GM23248 (cell line): ENCODE measurements at regions not wholly inside any gene's neighbourhood (a gene's known extent, or its start where the extent isn't known, plus 50 kb on each side); places are given as distances from the start of the nearest gene placed in this dataset.

Experiments used
- DNase-seq: peaks from one replicate; pipeline ENCODE4 v3.0.0-alpha.2; 2015
- H2AFZ ChIP-seq: fragments of 200-600 bp; sonication (generic); 2 replicates; pipeline ENCODE4 v1.6.1; 2016; ENCODE audit warnings: antibody characterized with exemption
- H3F3A ChIP-seq: fragments of 200-600 bp; sonication (generic); 2 replicates; pipeline ENCODE4 v1.6.1; 2016; ENCODE audit warnings: mild to moderate bottlenecking, antibody characterized with exemption, mixed run types; ENCODE audit not compliant: insufficient read depth
- H3K27ac ChIP-seq: fragments of 200-600 bp; sonication (generic); 2 replicates; pipeline ENCODE4 v1.5.1; 2016; ENCODE audit warnings: mild to moderate bottlenecking
- H3K27me3 ChIP-seq: fragments of 200-600 bp; sonication (generic); replicated peaks from 2 replicates; pipeline ENCODE4 v1.6.1; 2016; ENCODE audit warnings: mild to moderate bottlenecking; ENCODE audit not compliant: insufficient read depth
- H3K36me3 ChIP-seq: fragments of 200-600 bp; sonication (generic); 2 replicates; pipeline ENCODE4 v1.6.1; 2016; ENCODE audit warnings: low read depth, mild to moderate bottlenecking
- H3K4me1 ChIP-seq: fragments of 200-600 bp; sonication (generic); 2 replicates; pipeline ENCODE4 v1.6.1; 2016; ENCODE audit warnings: mild to moderate bottlenecking; ENCODE audit not compliant: insufficient read depth
- H3K4me2 ChIP-seq: fragments of 200-600 bp; sonication (generic); one replicate; pipeline ENCODE4 v1.6.1; 2016; ENCODE audit warnings: mild to moderate bottlenecking; ENCODE audit not compliant: unreplicated experiment
- H3K4me3 ChIP-seq: fragments of 200-600 bp; sonication (generic); 2 replicates; pipeline ENCODE4 v1.5.1; 2016; ENCODE audit warnings: mild to moderate bottlenecking
- H3K79me2 ChIP-seq: fragments of 200-600 bp; sonication (generic); 2 replicates; pipeline ENCODE4 v1.6.1; 2016; ENCODE audit warnings: mild to moderate bottlenecking; ENCODE audit not compliant: insufficient read depth
- H3K9ac ChIP-seq: fragments of 200-600 bp; sonication (generic); 2 replicates; pipeline ENCODE4 v1.6.1; 2016; ENCODE audit warnings: mild to moderate bottlenecking
- H3K9me2 ChIP-seq: fragments of 200-600 bp; sonication (generic); 2 replicates; pipeline ENCODE4 v1.6.1; 2016; ENCODE audit warnings: mixed run types, mild to moderate bottlenecking, moderate library complexity; ENCODE audit not compliant: insufficient read depth
- H3K9me3 ChIP-seq: fragments of 200-600 bp; sonication (generic); one replicate; pipeline ENCODE4 v1.6.1; 2017; ENCODE audit warnings: low read depth
- H4K20me1 ChIP-seq: fragments of 200-600 bp; sonication (generic); 2 replicates; pipeline ENCODE4 v1.6.0; 2016; ENCODE audit not compliant: insufficient read depth
- EZH2 ChIP-seq: fragments of 200-600 bp; sonication (generic); IDR thresholded peaks from 2 replicates; pipeline ENCODE4 v1.6.1; 2018; ENCODE audit warnings: antibody characterized with exemption, mild to moderate bottlenecking; ENCODE audit not compliant: insufficient read depth, poor library complexity, severe bottlenecking
- EZH2phosphoT487 ChIP-seq: fragments of 200-600 bp; sonication (generic); IDR thresholded peaks from 2 replicates; pipeline ENCODE4 v1.6.1; 2018; ENCODE audit warnings: antibody characterized with exemption, moderate library complexity, mild to moderate bottlenecking, low read depth; ENCODE audit not compliant: insufficient read depth
- WGBS, 2 experiments: methylation state at CpG; one replicate each; pipeline ENCODE4 v1.1.6; 2015 to 2017; ENCODE audit warnings: low lambda C conversion rate in 2 of 2, low coverage in 1 of 2; ENCODE audit errors: missing lambda C conversion rate in 2 of 2; 5-methylcytosine and 5-hydroxymethylcytosine counted together
- in situ Hi-C: fragments of 300-500 bp; cut with MboI; formaldehyde crosslinking; loops from 2 replicates; pipeline ENCODE4 v1.15.0; 2020

- H2AFZ ChIP-seq, result no peak overlapping the region
- no peaks in the 10 kb centered on the region for H3F3A ChIP-seq
- H3K9me2 ChIP-seq, result no peaks in the 10 kb centered on the region
- DNase-seq, result no peak
- no peak overlapping the region for H3K27ac ChIP-seq
- H3K36me3 ChIP-seq, result no peaks in the 10 kb centered on the region
- no peaks in the 10 kb centered on the region for H3K9me3 ChIP-seq
- H3K9ac ChIP-seq, result no peak overlapping the region
- no peak for TF ChIP-seq EZH2phosphoT487
- TF ChIP-seq EZH2, result no peak
- in situ Hi-C loops, result no loop called here
- H3K4me2 ChIP-seq, result no peak overlapping the region
- H3K27me3 ChIP-seq, result peaks cover 6% of the 10 kb centered on the region; the same call in 1 of the 2 replicates
- H3K4me1 ChIP-seq, result no peaks in the 10 kb centered on the region
- H3K4me3 ChIP-seq, result no peak overlapping the region
- H3K79me2 ChIP-seq, result no peaks in the 10 kb centered on the region
- 51 to 63% methylated on average over 6 of the region's 6 CpGs for WGBS, 2 experiments
- no peaks in the 10 kb centered on the region for H4K20me1 ChIP-seq
Observed at GRCh38 chr5:112525217-112525616, 106.1 kb upstream of the EPB41L4A start.

- no peak overlapping the region for H2AFZ ChIP-seq
- WGBS, 2 experiments, result 42 to 56% methylated on average over 5 of the region's 5 CpGs
- no peak overlapping the region for H3K4me2 ChIP-seq
- TF ChIP-seq EZH2 (no peak), EZH2phosphoT487 (no peak)
- no peaks in the 10 kb centered on the region for H4K20me1 ChIP-seq
- no peak overlapping the region for H3K4me3 ChIP-seq
- no peak overlapping the region for H3K9ac ChIP-seq
- DNase-seq, result no peak
- no peaks in the 10 kb centered on the region for H3K27me3 ChIP-seq
- H3F3A ChIP-seq, result no peaks in the 10 kb centered on the region
- in situ Hi-C loops, result no loop called here
- no peaks in the 10 kb centered on the region for H3K9me2 ChIP-seq
- H3K27ac ChIP-seq, result no peak overlapping the region
- H3K36me3 ChIP-seq, result no peaks in the 10 kb centered on the region
- no peaks in the 10 kb centered on the region for H3K9me3 ChIP-seq
- H3K4me1 ChIP-seq, result no peaks in the 10 kb centered on the region
- no peaks in the 10 kb centered on the region for H3K79me2 ChIP-seq
Observed at GRCh38 chr5:112528928-112529327, 109.9 kb upstream of the EPB41L4A start.

GRCh38 chr5:112529525-112529924 lies 110.4 kb upstream of the EPB41L4A start:
- Histone ChIP-seq H3K4me2 (no peak overlapping the region), H3K9ac (no peak overlapping the region), H2AFZ (no peak overlapping the region), H3K27me3 (no peaks in the 10 kb centered on the region), H3K9me2 (no peaks in the 10 kb centered on the region), H3K36me3 (no peaks in the 10 kb centered on the region), H4K20me1 (no peaks in the 10 kb centered on the region), H3K27ac (no peak overlapping the region), H3K4me3 (no peak overlapping the region), H3F3A (no peaks in the 10 kb centered on the region), H3K4me1 (no peaks in the 10 kb centered on the region), H3K79me2 (no peaks in the 10 kb centered on the region), H3K9me3 (no peaks in the 10 kb centered on the region)
- TF ChIP-seq EZH2, result no peak
- no peak for TF ChIP-seq EZH2phosphoT487
- no peak for DNase-seq
- 57 to 66% methylated on average over 5 of the region's 5 CpGs for WGBS, 2 experiments
- in situ Hi-C loops, result no loop called here

- no peaks in the 10 kb centered on the region for H3K27me3 ChIP-seq
- no peak for DNase-seq
- no peaks in the 10 kb centered on the region for H3K4me1 ChIP-seq
- in situ Hi-C loops, result no loop called here
- H3K79me2 ChIP-seq, result no peaks in the 10 kb centered on the region
- no peak overlapping the region for H2AFZ ChIP-seq
- TF ChIP-seq EZH2 (no peak), EZH2phosphoT487 (no peak)
- no peaks in the 10 kb centered on the region for H3F3A ChIP-seq
- H3K4me2 ChIP-seq, result no peak overlapping the region
- H3K27ac ChIP-seq, result no peak overlapping the region
- no peaks in the 10 kb centered on the region for H4K20me1 ChIP-seq
- H3K9me3 ChIP-seq, result no peaks in the 10 kb centered on the region
- H3K9me2 ChIP-seq, result no peaks in the 10 kb centered on the region
- no peak overlapping the region for H3K4me3 ChIP-seq
- no peak overlapping the region for H3K9ac ChIP-seq
- no peaks in the 10 kb centered on the region for H3K36me3 ChIP-seq
- 28 to 30% methylated on average over 5 of the region's 5 CpGs for WGBS, 2 experiments
Observed at GRCh38 chr5:112532654-112533360, 113.7 kb upstream of the EPB41L4A start.
